Fibroblast of the aortic adventitia (primary cell): ENCODE measurements at regions not wholly inside any gene's neighbourhood (a gene's known extent, or its start where the extent isn't known, plus 50 kb on each side); places are given as distances from the start of the nearest gene placed in this dataset.
"Not testable (repeated sequence)": the region's sequence is repeated elsewhere in the genome, so short reads cannot be mapped to it uniquely, and the experiment has no call there.

Experiments used
- DNase-seq: peaks from one replicate; pipeline ENCODE4 v3.0.0-alpha.2; 2010; ENCODE audit warnings: low read depth
- H3K4me3 ChIP-seq: 2 replicates; pipeline ENCODE4 v1.5.1; 2011; ENCODE audit warnings: low read depth, mild to moderate bottlenecking, control low read depth, low read length, moderate library complexity
- TF ChIP-seq, protein P1 (sequence below): IDR thresholded peaks from 2 replicates; pipeline ENCODE4 v1.5.1; 2011; ENCODE audit warnings: mild to moderate bottlenecking, low read length, control low read depth, inconsistent platforms; ENCODE audit not compliant: insufficient read depth

- TF ChIP-seq, protein P1, sequence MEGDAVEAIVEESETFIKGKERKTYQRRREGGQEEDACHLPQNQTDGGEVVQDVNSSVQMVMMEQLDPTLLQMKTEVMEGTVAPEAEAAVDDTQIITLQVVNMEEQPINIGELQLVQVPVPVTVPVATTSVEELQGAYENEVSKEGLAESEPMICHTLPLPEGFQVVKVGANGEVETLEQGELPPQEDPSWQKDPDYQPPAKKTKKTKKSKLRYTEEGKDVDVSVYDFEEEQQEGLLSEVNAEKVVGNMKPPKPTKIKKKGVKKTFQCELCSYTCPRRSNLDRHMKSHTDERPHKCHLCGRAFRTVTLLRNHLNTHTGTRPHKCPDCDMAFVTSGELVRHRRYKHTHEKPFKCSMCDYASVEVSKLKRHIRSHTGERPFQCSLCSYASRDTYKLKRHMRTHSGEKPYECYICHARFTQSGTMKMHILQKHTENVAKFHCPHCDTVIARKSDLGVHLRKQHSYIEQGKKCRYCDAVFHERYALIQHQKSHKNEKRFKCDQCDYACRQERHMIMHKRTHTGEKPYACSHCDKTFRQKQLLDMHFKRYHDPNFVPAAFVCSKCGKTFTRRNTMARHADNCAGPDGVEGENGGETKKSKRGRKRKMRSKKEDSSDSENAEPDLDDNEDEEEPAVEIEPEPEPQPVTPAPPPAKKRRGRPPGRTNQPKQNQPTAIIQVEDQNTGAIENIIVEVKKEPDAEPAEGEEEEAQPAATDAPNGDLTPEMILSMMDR = no peak
- H3K4me3 ChIP-seq = no peak overlapping the region
- no peak for DNase-seq
Measured at GRCh38 chr7:106501605-106502580, 159.1 kb downstream of the CCDC71L start.

DNA sequence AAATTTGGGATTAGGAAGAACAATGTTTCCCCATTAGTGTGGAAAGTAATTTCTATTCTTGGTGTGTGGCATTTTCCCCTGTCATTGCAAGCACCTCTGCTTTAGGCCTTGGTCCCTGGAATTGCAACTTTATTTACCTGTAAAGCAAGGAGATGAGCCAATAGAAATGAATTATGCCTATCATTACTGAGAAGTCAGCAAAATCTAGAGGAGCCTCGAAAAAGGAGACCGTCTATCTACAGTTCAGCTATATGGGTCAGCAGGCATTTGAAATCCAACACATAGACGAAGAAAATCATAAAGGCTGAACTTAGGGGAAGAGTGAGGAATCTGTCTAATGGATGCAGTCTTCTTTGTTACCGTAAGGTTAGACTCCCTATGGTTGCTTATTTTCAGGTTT, 161.1 kb downstream of the CCDC71L start:
- TF ChIP-seq, protein P1 = no peak
- H3K4me3 ChIP-seq = no peak overlapping the region
- no peak for DNase-seq

- not testable (repeated sequence) for H3K4me3 ChIP-seq, DNase-seq
Measured at GRCh38 chr7:106498005-106498404, 163.0 kb downstream of the CCDC71L start.

GRCh38 chr7:106493041-106493731, 167.8 kb downstream of the CCDC71L start:
- DNase-seq = no peak
- TF ChIP-seq, protein P1 = no peak
- no peak overlapping the region for H3K4me3 ChIP-seq

GRCh38 chr7:106488465-106488864, 172.5 kb downstream of the CCDC71L start:
- TF ChIP-seq, protein P1 = no peak

DNA sequence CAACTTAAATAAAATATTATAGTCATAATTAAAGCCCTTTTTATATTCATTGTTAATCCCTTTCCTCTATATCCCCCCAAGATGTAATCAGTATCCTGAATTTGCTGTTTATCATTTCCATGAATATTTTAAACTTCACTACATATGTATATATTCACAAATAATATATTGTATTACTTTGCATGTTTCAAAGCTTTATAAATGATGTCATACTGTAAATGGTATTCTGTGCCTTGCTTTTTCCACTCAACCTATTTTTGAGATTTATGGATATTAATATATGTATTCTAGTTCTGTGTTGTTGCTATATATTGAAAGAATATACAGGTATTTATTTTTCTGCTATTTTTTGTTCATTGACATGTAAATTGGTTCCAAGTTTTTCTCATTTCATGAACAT, 173.1 kb downstream of the CCDC71L start:
- no peak for DNase-seq
- no peak overlapping the region for H3K4me3 ChIP-seq
- TF ChIP-seq, protein P1 = no peak

More at GRCh38 chr7:106488465-106488864, 172.5 kb downstream of the CCDC71L start:
- no peak overlapping the region for H3K4me3 ChIP-seq
- DNase-seq = no peak

DNA sequence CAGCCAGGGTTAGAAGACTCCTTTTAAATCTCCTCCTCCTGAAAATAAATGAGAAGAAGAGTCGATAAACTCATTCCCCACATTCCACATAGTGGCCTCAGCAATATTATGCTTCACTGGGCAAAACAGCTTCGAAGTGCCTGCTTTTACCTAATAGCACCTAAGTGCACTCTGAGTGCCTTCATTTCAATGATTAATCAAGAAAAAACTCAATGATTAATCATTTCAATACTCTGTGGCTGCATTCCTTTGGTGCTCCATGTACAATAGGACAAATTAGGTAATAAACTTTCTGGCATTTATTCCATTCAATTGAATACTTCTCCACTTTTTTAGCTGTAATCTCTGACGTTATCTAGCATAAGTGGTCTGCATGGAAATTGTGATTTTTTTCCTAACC, 174.6 kb downstream of the CCDC71L start:
- H3K4me3 ChIP-seq = no peak overlapping the region
- TF ChIP-seq, protein P1 = no peak
- DNase-seq = peak; percentile 75
